Thoracic aorta (tissue), 2 donors: ENCODE measurements at regions not wholly inside any gene's neighbourhood (a gene's known extent, or its start where the extent isn't known, plus 50 kb on each side); places are given as distances from the start of the nearest gene placed in this dataset.
"Not testable (repeated sequence)": the region's sequence is repeated elsewhere in the genome, so short reads cannot be mapped to it uniquely, and the experiment has no call there.

Experiments
- ATAC-seq: fragments of 150-250 bp; one replicate; pipeline ENCODE4 v1.8.0; 2017; ENCODE audit warnings: low read depth; ENCODE audit not compliant: insufficient number of reproducible peaks, low FRiP score
- DNase-seq: peaks from one replicate; pipeline ENCODE4 v3.0.0-alpha.2; 2020; ENCODE audit warnings: low spot score
- H3K27ac ChIP-seq, 2 donors: fragments of 200-600 bp; sonication (generic); 1 replicate in 1 of 2; 2 replicates in 1 of 2; pipeline ENCODE4 v1.5.1; 2016; ENCODE audit warnings: mild to moderate bottlenecking in 2 of 2, moderate library complexity in 2 of 2
- H3K27me3 ChIP-seq: fragments of 200-600 bp; sonication (generic); replicated peaks from 2 replicates; pipeline ENCODE4 v1.6.0; 2016; ENCODE audit warnings: mild to moderate bottlenecking; ENCODE audit not compliant: insufficient read depth
- H3K36me3 ChIP-seq: fragments of 200-600 bp; sonication (generic); one replicate; pipeline ENCODE4 v1.5.1; 2016
- H3K4me1 ChIP-seq, 2 donors: fragments of 200-600 bp; sonication (generic); 1 replicate in 1 of 2; 2 replicates in 1 of 2; pipeline versions ENCODE4 v1.5.1 to v1.6.0; 2016; ENCODE audit warnings: low read depth in 2 of 2, mild to moderate bottlenecking in 1 of 2; ENCODE audit not compliant: control insufficient read depth in 1 of 2
- H3K4me3 ChIP-seq: fragments of 200-600 bp; sonication (generic); 2 replicates; pipeline ENCODE4 v1.5.1; 2016; ENCODE audit warnings: mild to moderate bottlenecking
- H3K9me3 ChIP-seq: fragments of 200-600 bp; sonication (generic); 2 replicates; pipeline ENCODE4 v1.5.1; 2016
- CTCF ChIP-seq: fragments of 200-600 bp; sonication (generic); IDR thresholded peaks from one replicate; pipeline ENCODE4 v1.5.1; 2019; ENCODE audit warnings: antibody characterized with exemption

- no peak overlapping the region for H3K4me3 ChIP-seq
- no peak for DNase-seq
- peaks cover 24 to 65% of the 10 kb centered on the region in 2 donors for H3K4me1 ChIP-seq
- no peak for ATAC-seq
- H3K27me3 ChIP-seq, result no peaks in the 10 kb centered on the region
- no peaks in the 10 kb centered on the region for H3K9me3 ChIP-seq
- no peak for TF ChIP-seq CTCF
- H3K27ac ChIP-seq, result peak overlapping the region; percentile 31 to 70
- no peaks in the 10 kb centered on the region for H3K36me3 ChIP-seq
These were observed 196.3 kb downstream of the JCAD start for GRCh38 chr10:29862923-29863614.

GRCh38 chr10:29861811-29862505, 197.4 kb downstream of the JCAD start:
- Histone ChIP-seq H3K4me1 (peaks cover 24 to 71% of the 10 kb centered on the region in 2 donors), H3K27me3 (no peaks in the 10 kb centered on the region), H3K4me3 (no peak overlapping the region), H3K27ac (peak overlapping the region; percentile 31 to 70), H3K36me3 (no peaks in the 10 kb centered on the region), H3K9me3 (no peaks in the 10 kb centered on the region)
- ATAC-seq (no peak), DNase-seq (no peak)
- no peak for TF ChIP-seq CTCF

GRCh38 chr10:29861231-29861630, 198.2 kb downstream of the JCAD start:
- H3K4me3 ChIP-seq, H3K36me3 ChIP-seq, H3K27me3 ChIP-seq, H3K9me3 ChIP-seq, ATAC-seq, DNase-seq: not testable (repeated sequence)
- Histone ChIP-seq H3K4me1 (peaks cover 24 to 68% of the 10 kb centered on the region in 2 donors), H3K27ac (peak overlapping the region; percentile 70 to 84)

GRCh38 chr10:29860166-29860565, 199.2 kb downstream of the JCAD start:
- no peaks in the 10 kb centered on the region for H3K36me3 ChIP-seq
- H3K4me3 ChIP-seq, result peak overlapping the region; percentile 18
- ATAC-seq (no peak), DNase-seq (no peak)
- peaks cover 24 to 58% of the 10 kb centered on the region in 2 donors for H3K4me1 ChIP-seq
- peak overlapping the region; percentile 70 to 84 for H3K27ac ChIP-seq
- no peaks in the 10 kb centered on the region for H3K9me3 ChIP-seq
- no peak for TF ChIP-seq CTCF
- no peaks in the 10 kb centered on the region for H3K27me3 ChIP-seq

GRCh38 chr10:29859521-29860130, 199.8 kb downstream of the JCAD start:
- no peaks in the 10 kb centered on the region for H3K9me3 ChIP-seq
- ATAC-seq, result peak; percentile 14
- DNase-seq, result no peak
- H3K4me1 ChIP-seq, result peaks cover 24 to 58% of the 10 kb centered on the region in 2 donors
- H3K4me3 ChIP-seq, result peak overlapping the region; percentile 18
- no peaks in the 10 kb centered on the region for H3K27me3 ChIP-seq
- no peaks in the 10 kb centered on the region for H3K36me3 ChIP-seq
- TF ChIP-seq CTCF, result no peak
- H3K27ac ChIP-seq, result peak overlapping the region; percentile 70 to 84
